ENCODE measurements at regions not wholly inside any gene's neighbourhood (a gene's known extent, or its start where the extent isn't known, plus 50 kb on each side); places are given as distances from the start of the nearest gene placed in this dataset.

DNA sequence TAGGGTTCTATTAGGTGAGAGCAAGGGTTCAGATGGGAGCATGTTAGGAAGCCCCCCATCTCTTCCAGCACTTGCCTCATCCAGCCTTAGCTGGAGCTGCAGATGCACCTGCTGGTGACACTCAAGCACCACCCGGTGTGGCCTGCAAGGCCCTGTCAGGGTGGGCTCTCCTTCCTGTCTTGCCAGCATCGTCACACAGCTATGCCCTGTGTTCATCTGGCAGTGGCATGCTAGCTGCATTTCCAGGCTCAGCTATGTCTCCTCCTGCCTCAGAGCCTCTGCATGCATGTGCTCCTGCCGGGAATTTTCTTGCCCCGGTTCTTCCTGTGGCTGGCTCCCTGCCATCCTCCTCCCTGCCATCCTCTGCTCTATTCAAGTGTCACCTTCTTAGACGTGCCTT lies 129.7 kb upstream of the KLF6 start:
- TF ChIP-seq, protein P1, sequence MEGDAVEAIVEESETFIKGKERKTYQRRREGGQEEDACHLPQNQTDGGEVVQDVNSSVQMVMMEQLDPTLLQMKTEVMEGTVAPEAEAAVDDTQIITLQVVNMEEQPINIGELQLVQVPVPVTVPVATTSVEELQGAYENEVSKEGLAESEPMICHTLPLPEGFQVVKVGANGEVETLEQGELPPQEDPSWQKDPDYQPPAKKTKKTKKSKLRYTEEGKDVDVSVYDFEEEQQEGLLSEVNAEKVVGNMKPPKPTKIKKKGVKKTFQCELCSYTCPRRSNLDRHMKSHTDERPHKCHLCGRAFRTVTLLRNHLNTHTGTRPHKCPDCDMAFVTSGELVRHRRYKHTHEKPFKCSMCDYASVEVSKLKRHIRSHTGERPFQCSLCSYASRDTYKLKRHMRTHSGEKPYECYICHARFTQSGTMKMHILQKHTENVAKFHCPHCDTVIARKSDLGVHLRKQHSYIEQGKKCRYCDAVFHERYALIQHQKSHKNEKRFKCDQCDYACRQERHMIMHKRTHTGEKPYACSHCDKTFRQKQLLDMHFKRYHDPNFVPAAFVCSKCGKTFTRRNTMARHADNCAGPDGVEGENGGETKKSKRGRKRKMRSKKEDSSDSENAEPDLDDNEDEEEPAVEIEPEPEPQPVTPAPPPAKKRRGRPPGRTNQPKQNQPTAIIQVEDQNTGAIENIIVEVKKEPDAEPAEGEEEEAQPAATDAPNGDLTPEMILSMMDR (IDR thresholded peaks at IDR 0.05): no peak
- no peak for TF ChIP-seq EZH2 (IDR thresholded peaks at IDR 0.05; ENCODE audit: borderline replicate concordance, insufficient read depth, low read depth, low read length, poor library complexity, severe bottlenecking)

Data from B cell (primary cell).